DND-41 (cell line): ENCODE measurements at regions not wholly inside any gene's neighbourhood (a gene's known extent, or its start where the extent isn't known, plus 50 kb on each side); places are given as distances from the start of the nearest gene placed in this dataset.

Experiments
- ATAC-seq: fragments of 200-7000 bp; cut with Tn5 transposase; 3 replicates; pipeline ENCODE4 v1.9.1; 2021; ENCODE audit warnings: low read depth; ENCODE audit not compliant: insufficient read depth
- DNase-seq: peaks from one replicate; pipeline ENCODE4 v3.0.0-alpha.2; 2020
- H2AFZ ChIP-seq: 2 replicates; pipeline ENCODE4 v1.6.0; 2012; ENCODE audit warnings: low read depth, low read length
- H3K27ac ChIP-seq: 2 replicates; pipeline ENCODE4 v1.5.1; 2012; ENCODE audit warnings: low read length, inconsistent platforms
- H3K27me3 ChIP-seq: fragments of 200-600 bp; sonication (generic); 2 replicates; pipeline ENCODE4 v1.6.0; 2012; ENCODE audit warnings: low read length, mild to moderate bottlenecking, inconsistent platforms; ENCODE audit not compliant: insufficient read depth, poor library complexity
- H3K36me3 ChIP-seq: 2 replicates; pipeline ENCODE4 v1.5.1; 2012; ENCODE audit warnings: low read length, inconsistent platforms; ENCODE audit not compliant: insufficient read depth
- H3K4me1 ChIP-seq: 2 replicates; pipeline ENCODE4 v1.5.1; 2012; ENCODE audit warnings: mild to moderate bottlenecking, low read length; ENCODE audit not compliant: insufficient read depth
- H3K4me2 ChIP-seq: 2 replicates; pipeline ENCODE4 v1.6.0; 2012; ENCODE audit warnings: mild to moderate bottlenecking, moderate library complexity, low read length, inconsistent platforms; ENCODE audit not compliant: insufficient read depth
- H3K4me3 ChIP-seq, 2 experiments: fragments of 200-600 bp in 1 of 2; shearing (Covaris generic) in 1 of 2; 2 replicates each; pipeline ENCODE4 v1.5.1; 2012 to 2016; ENCODE audit warnings: inconsistent platforms in 2 of 2, low read length in 2 of 2, mild to moderate bottlenecking in 2 of 2, low read depth in 1 of 2, moderate library complexity in 1 of 2
- H3K79me2 ChIP-seq: 2 replicates; pipeline ENCODE4 v1.6.0; 2012; ENCODE audit warnings: low read length, inconsistent platforms; ENCODE audit not compliant: insufficient read depth
- H3K9ac ChIP-seq: 2 replicates; pipeline ENCODE4 v1.6.0; 2012; ENCODE audit warnings: low read depth, mild to moderate bottlenecking, inconsistent platforms, low read length, moderate library complexity
- H3K9me3 ChIP-seq: 2 replicates; pipeline ENCODE4 v1.5.1; 2012; ENCODE audit warnings: low read length, moderate library complexity, mild to moderate bottlenecking, inconsistent platforms; ENCODE audit not compliant: insufficient read depth, severe bottlenecking
- H4K20me1 ChIP-seq: 2 replicates; pipeline ENCODE4 v1.6.0; 2012; ENCODE audit warnings: low read length; ENCODE audit not compliant: insufficient read depth
- CTCF ChIP-seq: IDR thresholded peaks from 2 replicates; pipeline ENCODE4 v1.5.1; 2012; ENCODE audit warnings: borderline replicate concordance, low read length, moderate library complexity, mild to moderate bottlenecking; ENCODE audit not compliant: poor library complexity, severe bottlenecking; ENCODE audit errors: extremely low read depth
- EZH2 ChIP-seq: IDR thresholded peaks from 3 replicates; pipeline ENCODE4 v1.6.1; 2012; ENCODE audit warnings: borderline replicate concordance, low read depth, mild to moderate bottlenecking, moderate library complexity, low read length, inconsistent platforms; ENCODE audit not compliant: severe bottlenecking

- H4K20me1 ChIP-seq, result no peaks in the 10 kb centered on the region
- no peak overlapping the region for H3K4me3 ChIP-seq
- H3K36me3 ChIP-seq, result no peaks in the 10 kb centered on the region
- no peak overlapping the region for H3K27ac ChIP-seq
- no peak for TF ChIP-seq CTCF
- TF ChIP-seq EZH2, result no peak
- H3K79me2 ChIP-seq, result no peaks in the 10 kb centered on the region
- no peaks in the 10 kb centered on the region for H3K4me1 ChIP-seq
- no peak overlapping the region for H3K9ac ChIP-seq
- DNase-seq (no peak), ATAC-seq (no peak)
- no peaks in the 10 kb centered on the region for H3K9me3 ChIP-seq
- H3K27me3 ChIP-seq, result peaks cover 11% of the 10 kb centered on the region
- H3K4me2 ChIP-seq, result no peak overlapping the region
- no peak overlapping the region for H2AFZ ChIP-seq
Observed at GRCh38 chr3:39601241-39601640, 133.8 kb downstream of the MOBP start.

GRCh38 chr3:39605837-39606236 is 138.4 kb downstream of the MOBP start:
- H3K4me3 ChIP-seq, result no peak overlapping the region
- no peak for TF ChIP-seq EZH2
- no peak for TF ChIP-seq CTCF
- DNase-seq (no peak), ATAC-seq (no peak)
- H3K27ac ChIP-seq, result no peak overlapping the region
- H3K9me3 ChIP-seq, result no peaks in the 10 kb centered on the region
- no peak overlapping the region for H3K9ac ChIP-seq
- no peaks in the 10 kb centered on the region for H3K27me3 ChIP-seq
- H2AFZ ChIP-seq, result no peak overlapping the region
- no peaks in the 10 kb centered on the region for H3K79me2 ChIP-seq
- H3K4me2 ChIP-seq, result no peak overlapping the region
- no peaks in the 10 kb centered on the region for H3K4me1 ChIP-seq
- H4K20me1 ChIP-seq, result no peaks in the 10 kb centered on the region
- no peaks in the 10 kb centered on the region for H3K36me3 ChIP-seq

GRCh38 chr3:39626198-39626597 is 158.7 kb downstream of the MOBP start:
- TF ChIP-seq EZH2 (no peak), CTCF (no peak)
- H4K20me1 ChIP-seq, result no peaks in the 10 kb centered on the region
- no peaks in the 10 kb centered on the region for H3K27me3 ChIP-seq
- H3K27ac ChIP-seq, result no peak overlapping the region
- H3K36me3 ChIP-seq, result no peaks in the 10 kb centered on the region
- DNase-seq, result no peak
- no peak for ATAC-seq
- no peak overlapping the region for H3K9ac ChIP-seq
- no peak overlapping the region for H3K4me2 ChIP-seq
- H3K79me2 ChIP-seq, result no peaks in the 10 kb centered on the region
- H3K4me1 ChIP-seq, result no peaks in the 10 kb centered on the region
- H3K9me3 ChIP-seq, result no peaks in the 10 kb centered on the region
- H2AFZ ChIP-seq, result no peak overlapping the region
- no peak overlapping the region for H3K4me3 ChIP-seq

- ATAC-seq (no peak), DNase-seq (no peak)
- Histone ChIP-seq H3K4me3 (no peak overlapping the region), H4K20me1 (no peaks in the 10 kb centered on the region), H3K9me3 (no peaks in the 10 kb centered on the region), H3K4me2 (no peak overlapping the region), H3K27ac (no peak overlapping the region), H3K36me3 (no peaks in the 10 kb centered on the region), H3K27me3 (no peaks in the 10 kb centered on the region), H3K4me1 (no peaks in the 10 kb centered on the region), H3K9ac (no peak overlapping the region), H2AFZ (no peak overlapping the region), H3K79me2 (no peaks in the 10 kb centered on the region)
- TF ChIP-seq EZH2 (no peak), CTCF (no peak)
Observed at GRCh38 chr3:39631136-39631535, 163.7 kb downstream of the MOBP start.
